ENCODE measurements at regions not wholly inside any gene's neighbourhood (a gene's known extent, or its start where the extent isn't known, plus 50 kb on each side); places are given as distances from the start of the nearest gene placed in this dataset.

- DNase-seq (ENCODE audit: low read depth) = no peak
- H3K4me3 ChIP-seq (ENCODE audit: low read depth, low read length) = no peak overlapping the region
- no peak for TF ChIP-seq CTCF (conservative IDR thresholded peaks at IDR 0.05; ENCODE audit: low read depth, low read length)
Measured at GRCh38 chrY:17018126-17018525, 861.9 kb downstream of the CDY2B start.

- H3K4me3 ChIP-seq (ENCODE audit: low read depth, low read length) = no peak overlapping the region
- DNase-seq (ENCODE audit: low read depth) = no peak
- no peak for TF ChIP-seq CTCF (conservative IDR thresholded peaks at IDR 0.05; ENCODE audit: low read depth, low read length)
Measured at GRCh38 chrY:16993551-16993950, 886.5 kb downstream of the CDY2B start.

- no peak for TF ChIP-seq CTCF (conservative IDR thresholded peaks at IDR 0.05; ENCODE audit: low read depth, low read length)
- no peak for DNase-seq (ENCODE audit: low read depth)
Measured at GRCh38 chrY:16981776-16982175, 898.2 kb downstream of the CDY2B start.

GRCh38 chrY:16959071-16959470 lies 920.9 kb downstream of the CDY2B start:
- no peak for DNase-seq (ENCODE audit: low read depth)
- no peak for TF ChIP-seq CTCF (conservative IDR thresholded peaks at IDR 0.05; ENCODE audit: low read depth, low read length)
- H3K4me3 ChIP-seq (ENCODE audit: low read depth, low read length) = no peak overlapping the region

More at GRCh38 chrY:16981776-16982175, 898.2 kb downstream of the CDY2B start:
- H3K4me3 ChIP-seq (ENCODE audit: low read depth, low read length) = no peak overlapping the region

GRCh38 chrY:16947221-16947620 lies 932.8 kb downstream of the CDY2B start:
- TF ChIP-seq CTCF (conservative IDR thresholded peaks at IDR 0.05; ENCODE audit: low read depth, low read length) = no peak
- no peak overlapping the region for H3K4me3 ChIP-seq (ENCODE audit: low read depth, low read length)
- no peak for DNase-seq (ENCODE audit: low read depth)

All from choroid plexus epithelial cell (primary cell).